Fibroblast of lung (primary cell): ENCODE measurements at regions not wholly inside any gene's neighbourhood (a gene's known extent, or its start where the extent isn't known, plus 50 kb on each side); places are given as distances from the start of the nearest gene placed in this dataset.
A peak's percentile ranks its signal among the peaks of the same experiment; 100 is the strongest.

Experiments
- DNase-seq, 2 donors: peaks; one replicate each; pipeline versions ENCODE4 v3.0.0 to v3.0.0-alpha.2; 2010; ENCODE audit warnings: low read depth in 2 of 2
- H2AFZ ChIP-seq: 2 replicates; pipeline ENCODE4 v1.5.1; 2012; ENCODE audit warnings: low read length, control low read depth, inconsistent platforms
- H3K27ac ChIP-seq: 2 replicates; pipeline ENCODE4 v1.5.1; 2011; ENCODE audit warnings: low read length, control low read depth; ENCODE audit not compliant: insufficient read depth
- H3K27me3 ChIP-seq: 2 replicates; pipeline ENCODE4 v1.5.1; 2011; ENCODE audit warnings: mild to moderate bottlenecking, low read length; ENCODE audit not compliant: control insufficient read depth, insufficient read depth
- H3K36me3 ChIP-seq: 2 replicates; pipeline ENCODE4 v1.5.1; 2011; ENCODE audit warnings: low read length; ENCODE audit not compliant: control insufficient read depth, insufficient read depth
- H3K4me1 ChIP-seq: 2 replicates; pipeline ENCODE4 v1.5.1; 2011; ENCODE audit warnings: low read length; ENCODE audit not compliant: control insufficient read depth, insufficient read depth; ENCODE audit errors: extremely low read depth
- H3K4me2 ChIP-seq: 2 replicates; pipeline ENCODE4 v1.5.1; 2011; ENCODE audit warnings: low read length, control low read depth; ENCODE audit not compliant: insufficient read depth; ENCODE audit errors: extremely low read depth
- H3K4me3 ChIP-seq, 4 experiments: fragments of 200-600 bp in 1 of 4; sonication (generic) in 1 of 4; replicated peaks in 1 of 4; 2 replicates each; pipeline ENCODE4 v1.5.1; 2011 to 2016; ENCODE audit warnings: low read length in 4 of 4, low read depth in 3 of 4, mild to moderate bottlenecking in 3 of 4, control low read depth in 2 of 4, inconsistent platforms in 1 of 4, mixed read lengths in 1 of 4; ENCODE audit not compliant: insufficient read depth in 1 of 4; ENCODE audit errors: control extremely low read depth in 1 of 4
- H3K79me2 ChIP-seq: 2 replicates; pipeline ENCODE4 v1.5.1; 2012; ENCODE audit warnings: mild to moderate bottlenecking, low read length, inconsistent platforms; ENCODE audit not compliant: control insufficient read depth, insufficient read depth
- H3K9ac ChIP-seq: 2 replicates; pipeline ENCODE4 v1.5.1; 2011; ENCODE audit warnings: mild to moderate bottlenecking, low read length, control low read depth; ENCODE audit not compliant: insufficient read depth
- H3K9me3 ChIP-seq: 2 replicates; pipeline ENCODE4 v1.5.1; 2012; ENCODE audit warnings: low read depth, low read length; ENCODE audit not compliant: control insufficient read depth, insufficient read depth
- H4K20me1 ChIP-seq: 2 replicates; pipeline ENCODE4 v1.5.1; 2011; ENCODE audit warnings: low read length; ENCODE audit not compliant: control insufficient read depth, insufficient read depth; ENCODE audit errors: extremely low read depth
- CTCF ChIP-seq, 2 donors: IDR thresholded peaks in 1 of 2; conservative IDR thresholded peaks in 1 of 2; 1 replicate in 1 of 2; 2 replicates in 1 of 2; pipeline ENCODE4 v1.5.1; 2011 to 2012; ENCODE audit warnings: low read length in 2 of 2, control low read depth in 1 of 2, inconsistent platforms in 1 of 2, low read depth in 1 of 2, mild to moderate bottlenecking in 1 of 2
- EZH2 ChIP-seq: IDR thresholded peaks from 2 replicates; pipeline ENCODE4 v1.5.1; 2012; ENCODE audit warnings: low read length, control low read depth, mild to moderate bottlenecking; ENCODE audit errors: missing control alignments

- no peaks in the 10 kb centered on the region for H4K20me1 ChIP-seq
- H3K9ac ChIP-seq: no peak overlapping the region
- H3K27me3 ChIP-seq: no peaks in the 10 kb centered on the region
- no peak for DNase-seq
- H3K36me3 ChIP-seq: no peaks in the 10 kb centered on the region
- no peaks in the 10 kb centered on the region for H3K9me3 ChIP-seq
- H3K4me2 ChIP-seq: no peak overlapping the region
- H3K4me3 ChIP-seq: no peak overlapping the region
- TF ChIP-seq EZH2: no peak
- H3K4me1 ChIP-seq: no peaks in the 10 kb centered on the region
- H3K79me2 ChIP-seq: no peaks in the 10 kb centered on the region
- H2AFZ ChIP-seq: no peak overlapping the region
- no peak overlapping the region for H3K27ac ChIP-seq
These were observed 484.8 kb upstream of the TSHZ3 start for GRCh38 chr19:31834070-31834469.

GRCh38 chr19:31838163-31838815 is 489.1 kb upstream of the TSHZ3 start:
- no peaks in the 10 kb centered on the region for H4K20me1 ChIP-seq
- TF ChIP-seq CTCF (conservative IDR thresholded peaks at IDR 0.05 in 1 of 2, IDR thresholded peaks at IDR 0.05 in 1 of 2; ENCODE audit: low read depth in 1 of 2, low read length in 2 of 2) (no peak), EZH2 (no peak)
- no peak overlapping the region for H3K4me3 ChIP-seq
- no peaks in the 10 kb centered on the region for H3K36me3 ChIP-seq
- no peak overlapping the region for H3K9ac ChIP-seq
- no peak overlapping the region for H2AFZ ChIP-seq
- H3K9me3 ChIP-seq: no peaks in the 10 kb centered on the region
- H3K4me1 ChIP-seq: no peaks in the 10 kb centered on the region
- H3K79me2 ChIP-seq: no peaks in the 10 kb centered on the region
- H3K27me3 ChIP-seq: no peaks in the 10 kb centered on the region
- H3K4me2 ChIP-seq: no peak overlapping the region
- H3K27ac ChIP-seq: no peak overlapping the region
- peak; percentile 7 to 14 for DNase-seq

DNA sequence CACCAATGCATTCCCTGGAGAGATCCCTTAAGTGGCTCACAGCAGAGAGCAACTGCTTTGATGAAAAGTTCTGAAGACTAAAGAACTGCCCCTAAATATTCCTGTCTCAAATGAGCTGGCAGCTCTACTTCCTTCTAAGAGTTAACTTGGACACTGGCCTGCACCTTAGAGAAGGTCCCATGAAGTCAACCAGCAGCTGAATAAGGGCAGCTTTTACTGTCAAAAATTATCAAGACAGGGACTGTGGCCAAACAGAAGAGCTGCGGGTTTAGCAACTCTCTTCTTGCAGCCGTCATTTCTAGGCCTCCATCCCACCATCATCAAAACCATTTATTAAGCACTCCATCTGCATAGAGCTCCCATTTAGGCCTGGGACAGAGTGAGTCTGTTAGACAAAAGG is 491.1 kb upstream of the TSHZ3 start:
- H3K27me3 ChIP-seq: no peaks in the 10 kb centered on the region
- no peak overlapping the region for H3K27ac ChIP-seq
- no peaks in the 10 kb centered on the region for H3K79me2 ChIP-seq
- H3K9me3 ChIP-seq: no peaks in the 10 kb centered on the region
- TF ChIP-seq CTCF (conservative IDR thresholded peaks at IDR 0.05 in 1 of 2, IDR thresholded peaks at IDR 0.05 in 1 of 2; ENCODE audit: low read depth in 1 of 2, low read length in 2 of 2) (no peak), EZH2 (no peak)
- no peaks in the 10 kb centered on the region for H3K4me1 ChIP-seq
- no peak overlapping the region for H3K4me2 ChIP-seq
- H3K36me3 ChIP-seq: no peaks in the 10 kb centered on the region
- H2AFZ ChIP-seq: no peak overlapping the region
- H3K4me3 ChIP-seq: no peak overlapping the region
- H4K20me1 ChIP-seq: no peaks in the 10 kb centered on the region
- DNase-seq: no peak
- no peak overlapping the region for H3K9ac ChIP-seq
